H1 (cell line): ENCODE measurements at regions not wholly inside any gene's neighbourhood (a gene's known extent, or its start where the extent isn't known, plus 50 kb on each side); places are given as distances from the start of the nearest gene placed in this dataset.

Experiments used
- CTCF ChIA-PET: fragments of 300-600 bp; sonication (Branson Sonifier 250); formaldehyde crosslinking; loops from one replicate; lab custom pipeline; 2021; ENCODE audit not compliant: partially characterized antibody; lab: Charles Lee
- POLR2A ChIA-PET: fragments of 300-600 bp; sonication (Branson Sonifier 250); formaldehyde crosslinking; loops from one replicate; lab custom pipeline; 2021; ENCODE audit warnings: inconsistent platforms; ENCODE audit not compliant: partially characterized antibody; lab: Charles Lee
- DNase-seq, 2 experiments: peaks; one replicate each; pipeline versions ENCODE4 v3.0.0 to v3.0.0-alpha.2; 2010 to 2022; ENCODE audit warnings: low spot score in 2 of 2, low read depth in 1 of 2, mixed read lengths in 1 of 2
- FAIRE-seq: peaks from 2 replicates; lab custom pipeline; 2011; peaks lifted over from hg19 to GRCh38; lab: Jason Lieb, UNC
- H2AFZ ChIP-seq: 2 replicates; pipeline ENCODE4 v1.8.1; 2012; ENCODE audit warnings: low read length, inconsistent platforms
- H2AK5ac ChIP-seq: 2 replicates; pipeline ENCODE4 v1.6.1; 2013; ENCODE audit warnings: low read depth, low read length
- H2BK120ac ChIP-seq: replicated peaks from 2 replicates; pipeline ENCODE3; 2013; ENCODE audit warnings: low read depth, low read length, inconsistent platforms
- H2BK12ac ChIP-seq: 2 replicates; pipeline ENCODE4 v1.6.1; 2013; ENCODE audit warnings: low read depth, low read length
- H2BK15ac ChIP-seq: 2 replicates; pipeline ENCODE4 v1.6.1; 2013; ENCODE audit warnings: low read length
- H2BK20ac ChIP-seq: 2 replicates; pipeline ENCODE4 v1.6.1; 2013; ENCODE audit warnings: low read length
- H2BK5ac ChIP-seq: 2 replicates; pipeline ENCODE4 v1.6.1; 2013; ENCODE audit warnings: low read depth, low read length
- H3K14ac ChIP-seq: 2 replicates; pipeline ENCODE4 v1.6.1; 2013; ENCODE audit warnings: inconsistent platforms; ENCODE audit not compliant: insufficient read length
- H3K18ac ChIP-seq: 2 replicates; pipeline ENCODE4 v1.6.1; 2013; ENCODE audit warnings: low read length; ENCODE audit errors: extremely low read depth
- H3K23ac ChIP-seq: 2 replicates; pipeline ENCODE4 v1.6.1; 2013; ENCODE audit warnings: inconsistent platforms; ENCODE audit not compliant: insufficient read length
- H3K23me2 ChIP-seq: 2 replicates; pipeline ENCODE4 v1.6.1; 2013; ENCODE audit warnings: low read depth, low read length
- H3K27ac ChIP-seq: 2 replicates; pipeline ENCODE4 v1.6.1; 2011; ENCODE audit warnings: low read depth, low read length, inconsistent platforms
- H3K27me3 ChIP-seq, 4 experiments: replicated peaks in 1 of 4; 1 replicate in 1 of 4; 2 replicates in 3 of 4; pipeline versions ENCODE4 v1.6.1 to v1.8.1; 2011 to 2013; ENCODE audit warnings: low read length in 3 of 4, mild to moderate bottlenecking in 3 of 4, inconsistent platforms in 2 of 4, mixed read lengths in 2 of 4, moderate library complexity in 1 of 4; ENCODE audit not compliant: control insufficient read depth in 3 of 4, insufficient read depth in 3 of 4; ENCODE audit errors: extremely low read depth in 1 of 4
- H3K36me3 ChIP-seq, 4 experiments: 2 replicates each; pipeline versions ENCODE4 v1.6.1 to v1.8.1; 2011 to 2013; ENCODE audit warnings: mild to moderate bottlenecking in 4 of 4, low read length in 3 of 4, moderate library complexity in 2 of 4, control low read depth in 1 of 4, inconsistent platforms in 1 of 4; ENCODE audit not compliant: insufficient read depth in 4 of 4, control insufficient read depth in 2 of 4
- H3K4ac ChIP-seq: replicated peaks from 2 replicates; pipeline ENCODE3; 2013; ENCODE audit warnings: low read length, low read depth, mixed read lengths, inconsistent platforms; ENCODE audit not compliant: insufficient read length
- H3K4me1 ChIP-seq, 4 experiments: replicated peaks in 1 of 4; 1 replicate in 1 of 4; 2 replicates in 3 of 4; pipeline versions ENCODE4 v1.6.1 to v1.8.1; 2011 to 2013; ENCODE audit warnings: low read length in 3 of 4, inconsistent platforms in 2 of 4, mixed read lengths in 1 of 4; ENCODE audit not compliant: insufficient read depth in 4 of 4, control insufficient read depth in 3 of 4
- H3K4me2 ChIP-seq, 2 experiments: 2 replicates each; pipeline versions ENCODE4 v1.6.1 to v1.8.1; 2011 to 2013; ENCODE audit warnings: low read depth in 2 of 2, low read length in 2 of 2, control low read depth in 1 of 2, inconsistent platforms in 1 of 2, mild to moderate bottlenecking in 1 of 2; ENCODE audit not compliant: insufficient read depth in 1 of 2
- H3K4me3 ChIP-seq, 4 experiments: fragments of 200-600, 300-600 bp in 1 of 4; sonication (generic), shearing (Covaris generic), sonication (Bioruptor Twin) in 1 of 4; 2 replicates each; pipeline versions ENCODE4 v1.5.1 to v1.8.1; 2011 to 2016; ENCODE audit warnings: low read length in 4 of 4, low read depth in 3 of 4, control low read depth in 2 of 4, inconsistent platforms in 2 of 4, mild to moderate bottlenecking in 2 of 4, mixed read lengths in 1 of 4, moderate library complexity in 1 of 4; ENCODE audit not compliant: insufficient read depth in 2 of 4; ENCODE audit errors: extremely low read depth in 1 of 4
- H3K56ac ChIP-seq: replicated peaks from 2 replicates; pipeline ENCODE3; 2013; ENCODE audit warnings: low read depth, mild to moderate bottlenecking, mixed read lengths, low read length, inconsistent platforms; ENCODE audit not compliant: insufficient read length
- H3K79me1 ChIP-seq: 2 replicates; pipeline ENCODE4 v1.6.1; 2013; ENCODE audit warnings: low read depth, low read length, control low read depth
- H3K79me2 ChIP-seq, 2 experiments: 2 replicates each; pipeline versions ENCODE4 v1.6.1 to v1.8.1; 2012 to 2013; ENCODE audit warnings: low read length in 2 of 2, mild to moderate bottlenecking in 2 of 2, inconsistent platforms in 1 of 2; ENCODE audit not compliant: insufficient read depth in 2 of 2, control insufficient read depth in 1 of 2
- H3K9ac ChIP-seq, 4 experiments: replicated peaks in 1 of 4; 1 replicate in 1 of 4; 2 replicates in 3 of 4; pipeline versions ENCODE4 v1.6.1 to v1.8.1; 2011 to 2013; ENCODE audit warnings: low read depth in 3 of 4, low read length in 3 of 4, control low read depth in 2 of 4, mild to moderate bottlenecking in 2 of 4, moderate library complexity in 2 of 4, inconsistent platforms in 1 of 4; ENCODE audit errors: extremely low read depth in 1 of 4
- H3K9me3 ChIP-seq, 2 experiments: 2 replicates each; pipeline versions ENCODE4 v1.6.1 to v1.8.1; 2012 to 2013; ENCODE audit warnings: mild to moderate bottlenecking in 2 of 2, moderate library complexity in 2 of 2, control low read depth in 1 of 2, inconsistent platforms in 1 of 2, low read depth in 1 of 2, low read length in 1 of 2, mixed read lengths in 1 of 2; ENCODE audit not compliant: insufficient read depth in 2 of 2
- H4K20me1 ChIP-seq, 2 experiments: replicated peaks in 1 of 2; 2 replicates each; pipeline versions ENCODE3 to v1.8.1; 2011 to 2013; ENCODE audit warnings: inconsistent platforms in 2 of 2, low read length in 2 of 2, mild to moderate bottlenecking in 1 of 2; ENCODE audit not compliant: insufficient read depth in 2 of 2, control insufficient read depth in 1 of 2
- H4K5ac ChIP-seq: 2 replicates; pipeline ENCODE4 v1.6.1; 2013; ENCODE audit warnings: low read length, low read depth, mixed read lengths, inconsistent platforms; ENCODE audit not compliant: insufficient read length
- H4K8ac ChIP-seq: 2 replicates; pipeline ENCODE4 v1.8.0; 2013; ENCODE audit warnings: mild to moderate bottlenecking, moderate library complexity, low read length, inconsistent platforms; ENCODE audit not compliant: insufficient read depth; ENCODE audit errors: extremely low read depth
- H4K91ac ChIP-seq: replicated peaks from 2 replicates; pipeline ENCODE3; 2013; ENCODE audit warnings: low read length, mixed read lengths, inconsistent platforms; ENCODE audit not compliant: insufficient read length
- EZH2 ChIP-seq: fragments of 200-600 bp; sonication (generic); IDR thresholded peaks from 2 replicates; pipeline ENCODE4 v1.7.1; 2012; ENCODE audit warnings: low read depth, mild to moderate bottlenecking, moderate library complexity, low read length, inconsistent platforms; ENCODE audit not compliant: severe bottlenecking
- GTF2F1 ChIP-seq: IDR thresholded peaks from 2 replicates; pipeline ENCODE4 v1.6.1; 2012; ENCODE audit warnings: low read depth, low read length, improper control_type of control experiment, borderline replicate concordance
- RAD21 ChIP-seq, 2 experiments: IDR thresholded peaks in 1 of 2; conservative IDR thresholded peaks in 1 of 2; 2 replicates each; pipeline ENCODE4 v1.6.1; 2011; ENCODE audit warnings: low read depth in 2 of 2, low read length in 2 of 2, improper control_type of control experiment in 1 of 2, inconsistent platforms in 1 of 2, mild to moderate bottlenecking in 1 of 2, moderate library complexity in 1 of 2
- RBBP5 ChIP-seq: IDR thresholded peaks from 2 replicates; pipeline ENCODE4 v1.7.1; 2012; ENCODE audit warnings: low read depth, mild to moderate bottlenecking, inconsistent platforms, low read length, moderate library complexity, borderline replicate concordance
- SRF ChIP-seq: IDR thresholded peaks from 2 replicates; pipeline ENCODE4 v1.6.1; 2011; ENCODE audit warnings: mild to moderate bottlenecking, low read depth, low read length, moderate library complexity
- TCF12 ChIP-seq: IDR thresholded peaks from 2 replicates; pipeline ENCODE4 v1.6.1; 2011; ENCODE audit warnings: low read depth, mild to moderate bottlenecking, low read length
- USF2 ChIP-seq: IDR thresholded peaks from 2 replicates; pipeline ENCODE4 v1.6.1; 2011; ENCODE audit warnings: low read length, improper control_type of control experiment
- WGBS, 2 experiments: shearing (Covaris generic) in 1 of 2; methylation state at CpG; one replicate each; pipeline versions ENCODE4 v1.1.6 to v1.1.7; 2013 to 2015; ENCODE audit warnings: low lambda C conversion rate in 2 of 2, mixed read lengths in 2 of 2, inconsistent platforms in 1 of 2, low coverage in 1 of 2, missing lambda C conversion rate in 1 of 2; ENCODE audit not compliant: insufficient replicate concordance in 2 of 2, insufficient coverage in 1 of 2, insufficient read length in 1 of 2; ENCODE audit errors: extremely low coverage in 1 of 2, missing lambda C conversion rate in 1 of 2; 5-methylcytosine and 5-hydroxymethylcytosine counted together

GRCh38 chr1:198860371-198860770, 221.5 kb downstream of the PTPRC start:
- H3K56ac ChIP-seq = no peak overlapping the region
- H3K23me2 ChIP-seq = no peaks in the 10 kb centered on the region; the same call in 1 of the 2 replicates
- no peaks in the 10 kb centered on the region for H3K4me1 ChIP-seq
- H4K8ac ChIP-seq = no peak overlapping the region
- no peaks in the 10 kb centered on the region for H3K9me3 ChIP-seq
- no peak overlapping the region for H4K91ac ChIP-seq
- POLR2A ChIA-PET = no interaction called here
- no peak for TF ChIP-seq USF2
- TF ChIP-seq SRF = no peak
- no peak for TF ChIP-seq RAD21 (IDR thresholded peaks at IDR 0.05 in 1 of 2, conservative IDR thresholded peaks at IDR 0.05 in 1 of 2; ENCODE audit: low read depth in 2 of 2, low read length in 2 of 2)
- no peak for TF ChIP-seq TCF12
- no peak for TF ChIP-seq RBBP5
- TF ChIP-seq EZH2 = no peak
- no peak for TF ChIP-seq GTF2F1
- H2BK20ac ChIP-seq = no peak overlapping the region
- H3K27ac ChIP-seq = no peak overlapping the region
- H2BK12ac ChIP-seq = no peak overlapping the region
- H3K9ac ChIP-seq = no peak overlapping the region
- FAIRE-seq = no peak
- H2BK5ac ChIP-seq = no peak overlapping the region
- CTCF ChIA-PET = no interaction called here
- no peaks in the 10 kb centered on the region for H3K79me1 ChIP-seq
- no peak overlapping the region for H4K5ac ChIP-seq
- no peak overlapping the region for H3K23ac ChIP-seq
- no peak for DNase-seq
- no peak overlapping the region for H3K18ac ChIP-seq
- H3K36me3 ChIP-seq = no peaks in the 10 kb centered on the region
- H3K27me3 ChIP-seq = no peaks in the 10 kb centered on the region
- H3K4ac ChIP-seq = no peak overlapping the region
- H2AK5ac ChIP-seq = no peak overlapping the region
- 84% methylated on average over 2 of the region's 2 CpGs; no CpG with 5 or more reads in 1 of the 2 experiments for WGBS, 2 experiments
- no peak overlapping the region for H2AFZ ChIP-seq
- no peaks in the 10 kb centered on the region for H3K79me2 ChIP-seq
- no peak overlapping the region for H2BK15ac ChIP-seq
- H4K20me1 ChIP-seq = no peaks in the 10 kb centered on the region
- H3K14ac ChIP-seq = no peak overlapping the region
- no peak overlapping the region for H3K4me2 ChIP-seq
- H2BK120ac ChIP-seq = no peak overlapping the region
- H3K4me3 ChIP-seq = no peak overlapping the region
